H9 (cell line): ENCODE measurements at regions not wholly inside any gene's neighbourhood (a gene's known extent, or its start where the extent isn't known, plus 50 kb on each side); places are given as distances from the start of the nearest gene placed in this dataset.
A peak's percentile ranks its signal among the peaks of the same experiment; 100 is the strongest.

Experiments
- DNase-seq: peaks from one replicate; pipeline ENCODE4 v3.0.0-alpha.2; 2017
- H2AFZ ChIP-seq: one replicate; pipeline ENCODE4 v1.6.1; 2013; ENCODE audit warnings: mild to moderate bottlenecking, low read length, control low read depth, moderate library complexity
- H2AK5ac ChIP-seq: 2 replicates; pipeline ENCODE4 v1.6.1; 2013; ENCODE audit warnings: low read length, control low read depth, mixed read lengths; ENCODE audit not compliant: insufficient read length
- H2BK120ac ChIP-seq: one replicate; pipeline ENCODE4 v1.6.1; 2013; ENCODE audit warnings: low read depth, mild to moderate bottlenecking, low read length, control low read depth, inconsistent platforms; ENCODE audit not compliant: poor library complexity, severe bottlenecking
- H2BK12ac ChIP-seq: 2 replicates; pipeline ENCODE4 v1.6.1; 2013; ENCODE audit warnings: low read length, control low read depth, mixed read lengths, low read depth; ENCODE audit not compliant: insufficient read length
- H2BK15ac ChIP-seq: 2 replicates; pipeline ENCODE4 v1.6.1; 2013; ENCODE audit warnings: low read depth, low read length, control low read depth
- H2BK20ac ChIP-seq: one replicate; pipeline ENCODE4 v1.6.1; 2013; ENCODE audit warnings: low read depth, mild to moderate bottlenecking, low read length, control low read depth, inconsistent platforms; ENCODE audit not compliant: poor library complexity, severe bottlenecking
- H2BK5ac ChIP-seq: 2 replicates; pipeline ENCODE4 v1.6.1; 2013; ENCODE audit warnings: low read length, control low read depth, mixed read lengths; ENCODE audit not compliant: insufficient read length
- H3K14ac ChIP-seq: 2 replicates; pipeline ENCODE4 v1.6.1; 2013; ENCODE audit warnings: low read length, control low read depth; ENCODE audit not compliant: insufficient read depth
- H3K18ac ChIP-seq: 2 replicates; pipeline ENCODE4 v1.6.1; 2013; ENCODE audit warnings: low read depth, mild to moderate bottlenecking, mixed read lengths, low read length, control low read depth; ENCODE audit not compliant: insufficient read length
- H3K23ac ChIP-seq: 2 replicates; pipeline ENCODE4 v1.6.1; 2013; ENCODE audit warnings: low read length, control low read depth, mixed read lengths, low read depth; ENCODE audit not compliant: insufficient read length
- H3K23me2 ChIP-seq: 2 replicates; pipeline ENCODE4 v1.6.1; 2013; ENCODE audit warnings: low read depth, mild to moderate bottlenecking, mixed read lengths, low read length, control low read depth; ENCODE audit not compliant: insufficient read length, poor library complexity, severe bottlenecking
- H3K27ac ChIP-seq: 2 replicates; pipeline ENCODE4 v1.5.1; 2013; ENCODE audit warnings: low read length, control low read depth, mixed read lengths, low read depth; ENCODE audit not compliant: insufficient read length
- H3K27me3 ChIP-seq: 2 replicates; pipeline ENCODE4 v1.6.1; 2013; ENCODE audit warnings: low read length, control low read depth, inconsistent platforms; ENCODE audit not compliant: insufficient read depth
- H3K4ac ChIP-seq: 2 replicates; pipeline ENCODE4 v1.6.1; 2013; ENCODE audit warnings: low read depth, mild to moderate bottlenecking, control low read depth, inconsistent platforms, low read length, moderate library complexity
- H3K4me1 ChIP-seq: 2 replicates; pipeline ENCODE4 v1.6.1; 2013; ENCODE audit warnings: low read length, control low read depth, inconsistent platforms; ENCODE audit not compliant: insufficient read depth
- H3K4me2 ChIP-seq: 2 replicates; pipeline ENCODE4 v1.6.1; 2013; ENCODE audit warnings: low read length, control low read depth, mixed read lengths; ENCODE audit not compliant: insufficient read length, insufficient read depth
- H3K56ac ChIP-seq: 2 replicates; pipeline ENCODE4 v1.6.1; 2013; ENCODE audit warnings: low read depth, mild to moderate bottlenecking, mixed read lengths, low read length, control low read depth; ENCODE audit not compliant: insufficient read length
- H3K79me1 ChIP-seq: 2 replicates; pipeline ENCODE4 v1.6.1; 2013; ENCODE audit warnings: low read depth, mild to moderate bottlenecking, moderate library complexity, low read length, control low read depth, inconsistent platforms; ENCODE audit not compliant: insufficient read depth, poor library complexity, severe bottlenecking
- H3K79me2 ChIP-seq: 2 replicates; pipeline ENCODE4 v1.6.1; 2013; ENCODE audit warnings: low read length, control low read depth, inconsistent platforms; ENCODE audit not compliant: insufficient read depth
- H3K9ac ChIP-seq: 2 replicates; pipeline ENCODE4 v1.6.1; 2013; ENCODE audit warnings: low read length, control low read depth, mixed read lengths; ENCODE audit not compliant: insufficient read length; ENCODE audit errors: extremely low read depth
- H3K9me3 ChIP-seq: one replicate; pipeline ENCODE4 v1.6.1; 2013; ENCODE audit warnings: low read depth, low read length, inconsistent platforms; ENCODE audit not compliant: control insufficient read depth
- H3T11ph ChIP-seq: one replicate; pipeline ENCODE4 v1.6.1; 2013; ENCODE audit warnings: mild to moderate bottlenecking, low read length, control low read depth, inconsistent platforms
- H4K20me1 ChIP-seq: one replicate; pipeline ENCODE4 v1.6.1; 2013; ENCODE audit not compliant: control insufficient read depth, insufficient read length, insufficient read depth
- H4K5ac ChIP-seq: 2 replicates; pipeline ENCODE4 v1.6.1; 2013; ENCODE audit warnings: low read depth, mild to moderate bottlenecking, mixed read lengths, low read length, control low read depth; ENCODE audit not compliant: insufficient read length
- H4K8ac ChIP-seq: replicated peaks from 2 replicates; pipeline ENCODE4 v1.6.1; 2013; ENCODE audit warnings: low read length, control low read depth, mixed read lengths, low read depth; ENCODE audit not compliant: insufficient read length
- H4K91ac ChIP-seq: 2 replicates; pipeline ENCODE4 v1.6.1; 2013; ENCODE audit warnings: low read depth, mild to moderate bottlenecking, moderate library complexity, mixed read lengths, low read length, control low read depth; ENCODE audit not compliant: insufficient read length
- H3K27ac Mint-ChIP-seq, 3 experiments: 2 replicates in 2 of 3; 3 replicates in 1 of 3; pipeline ENCODE4 v1.8.0; 2020 to 2021; ENCODE audit warnings: mixed read lengths in 3 of 3, mild to moderate bottlenecking in 1 of 3, moderate library complexity in 1 of 3
- H3K27me3 Mint-ChIP-seq: 2 replicates; pipeline ENCODE4 v1.8.0; 2021; ENCODE audit warnings: low read depth, mild to moderate bottlenecking, moderate library complexity, mixed read lengths
- H3K36me3 Mint-ChIP-seq, 3 experiments: 2 replicates in 2 of 3; 3 replicates in 1 of 3; pipeline ENCODE4 v1.8.0; 2020 to 2021; ENCODE audit warnings: low read depth in 3 of 3, mixed read lengths in 3 of 3; ENCODE audit not compliant: insufficient read depth in 1 of 3
- H3K4me1 Mint-ChIP-seq, 2 experiments: 2 replicates each; pipeline ENCODE4 v1.8.0; 2020; ENCODE audit warnings: mixed read lengths in 2 of 2
- H3K4me3 Mint-ChIP-seq, 2 experiments: 2 replicates in 1 of 2; 3 replicates in 1 of 2; pipeline ENCODE4 v1.8.0; 2020 to 2021; ENCODE audit warnings: mild to moderate bottlenecking in 2 of 2, mixed read lengths in 2 of 2, moderate library complexity in 1 of 2
- H3K9me3 Mint-ChIP-seq, 2 experiments: 2 replicates in 1 of 2; 3 replicates in 1 of 2; pipeline ENCODE4 v1.8.0; 2020; ENCODE audit warnings: mild to moderate bottlenecking in 2 of 2, mixed read lengths in 2 of 2, moderate library complexity in 1 of 2
- CTCF ChIP-seq: fragments of 200-600 bp; sonication (generic); conservative IDR thresholded peaks from 3 replicates; pipeline ENCODE4 v1.8.0; 2021; ENCODE audit warnings: antibody characterized with exemption, mild to moderate bottlenecking

- Histone ChIP-seq H3K56ac (no peak overlapping the region), H3K14ac (no peak overlapping the region), H3K18ac (no peak overlapping the region), H2AK5ac (no peak overlapping the region), H3K79me1 (no peaks in the 10 kb centered on the region), H2BK15ac (no peak overlapping the region), H3K4ac (no peak overlapping the region), H3K9ac (no peak overlapping the region), H2BK5ac (no peak overlapping the region), H3K4me1 (no peaks in the 10 kb centered on the region), H3K23me2 (no peaks in the 10 kb centered on the region), H3K27me3 (no peaks in the 10 kb centered on the region), H2AFZ (no peak overlapping the region), H4K91ac (no peak overlapping the region), H3K27ac (no peak overlapping the region), H3T11ph (no peak overlapping the region), H2BK12ac (no peak overlapping the region), H3K9me3 (no peaks in the 10 kb centered on the region), H4K5ac (no peak overlapping the region), H2BK120ac (no peak overlapping the region), H4K20me1 (no peaks in the 10 kb centered on the region), H4K8ac (no peak overlapping the region), H3K79me2 (no peaks in the 10 kb centered on the region), H2BK20ac (no peak overlapping the region), H3K4me2 (no peak overlapping the region), H3K23ac (no peak overlapping the region)
- TF ChIP-seq CTCF = no peak
- Mint-ChIP-seq H3K4me3 (no peak overlapping the region), H3K27me3 (no peaks in the 10 kb centered on the region), H3K4me1 (peaks cover 7 to 10% of the 10 kb centered on the region in 2 experiments), H3K36me3 (no peaks in the 10 kb centered on the region), H3K27ac (peak overlapping the region in 1 of 3 experiments; percentile 64; a peak in 1 of 7 replicates), H3K9me3 (no peaks in the 10 kb centered on the region)
- DNase-seq = no peak
Observed at GRCh38 chr2:186060744-186061440, 322.3 kb downstream of the FSIP2 start.
